COLO668 (cell line): ENCODE measurements at regions not wholly inside any gene's neighbourhood (a gene's known extent, or its start where the extent isn't known, plus 50 kb on each side); places are given as distances from the start of the nearest gene placed in this dataset.

ENCODE experiments used
- DNase-seq: peaks from one replicate; lab custom pipeline; 2025; ENCODE audit not compliant: unreplicated experiment; lab: John Stamatoyannopoulos, UW

DNA sequence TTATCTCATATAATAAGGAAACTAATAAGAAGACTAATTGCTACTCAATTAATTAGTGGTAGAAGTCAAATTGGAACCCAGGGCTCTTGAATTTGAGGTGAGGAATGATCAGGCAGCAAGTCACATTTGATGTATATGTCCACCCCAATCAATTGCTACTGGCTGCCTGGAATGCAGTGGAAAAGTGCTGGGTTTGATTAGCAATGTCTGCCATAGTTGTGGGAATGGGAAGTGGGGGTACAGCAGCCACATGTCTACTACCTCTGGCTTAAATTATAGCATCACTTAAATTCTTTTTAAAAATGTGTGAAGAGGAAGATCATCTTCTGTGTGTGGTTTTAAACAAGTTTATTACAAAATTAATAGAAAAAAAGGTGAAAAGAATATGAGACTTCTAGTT is 50.8 kb upstream of the NAV2 start:
- no peak for DNase-seq

DNA sequence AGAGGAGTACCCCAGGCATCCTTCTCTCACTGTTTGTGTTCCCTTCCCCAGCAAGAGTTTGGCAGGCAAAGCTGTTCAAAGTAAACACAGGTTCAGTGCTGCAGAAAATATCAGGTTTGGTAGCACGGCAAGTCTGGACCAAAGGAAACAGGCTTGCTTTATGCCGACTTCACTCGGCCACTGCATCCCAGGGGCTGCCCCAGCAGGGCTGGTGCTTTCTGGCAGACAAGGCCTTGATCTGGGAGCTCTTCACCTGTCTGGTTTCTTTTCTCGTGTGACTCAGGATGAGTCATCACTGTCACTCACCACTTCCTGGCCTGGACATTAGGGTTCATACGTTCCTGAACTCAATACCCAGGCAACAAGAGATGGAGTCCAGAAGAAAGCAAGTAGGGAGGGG is 52.6 kb upstream of the NAV2 start:
- DNase-seq, result peak; percentile 78

DNA sequence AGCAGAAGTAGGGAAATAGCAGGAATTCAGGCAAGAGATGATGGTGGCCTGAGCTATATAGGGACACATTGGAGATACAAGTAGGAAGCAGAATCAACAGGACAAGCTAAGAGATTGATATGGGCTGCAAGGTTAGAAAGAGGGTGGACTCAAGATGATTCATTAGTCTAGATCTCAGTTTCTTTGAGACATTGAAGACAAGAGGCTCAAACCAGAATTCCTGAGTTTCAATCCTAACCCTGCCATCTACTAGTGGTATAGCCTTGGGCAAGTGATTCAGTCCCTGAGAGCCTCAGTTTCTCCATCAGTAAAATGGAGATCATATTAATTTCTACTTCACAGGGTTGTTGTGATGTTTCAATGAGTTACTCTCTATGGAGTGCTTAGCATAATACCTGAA is 53.1 kb upstream of the NAV2 start:
- no peak for DNase-seq

DNA sequence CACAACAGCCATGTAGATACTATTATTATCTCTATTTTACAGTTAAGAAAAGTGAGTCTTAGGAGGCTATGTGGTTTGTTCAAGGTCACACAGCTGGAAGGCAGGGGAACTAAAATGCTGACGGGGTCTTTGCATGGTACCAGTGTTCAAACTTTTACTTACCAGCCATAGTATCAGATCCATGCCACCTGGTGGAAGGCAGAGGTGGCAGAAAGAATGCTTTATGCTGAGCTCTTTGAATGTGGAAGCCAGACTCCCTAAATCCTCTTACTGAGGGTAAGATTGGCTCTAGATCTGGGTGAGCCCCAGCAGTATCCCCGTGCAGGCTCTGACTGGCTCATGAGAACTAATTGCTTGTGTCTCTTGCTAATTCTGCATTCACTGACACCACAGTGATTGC is 54.3 kb upstream of the NAV2 start:
- DNase-seq, result no peak

DNA sequence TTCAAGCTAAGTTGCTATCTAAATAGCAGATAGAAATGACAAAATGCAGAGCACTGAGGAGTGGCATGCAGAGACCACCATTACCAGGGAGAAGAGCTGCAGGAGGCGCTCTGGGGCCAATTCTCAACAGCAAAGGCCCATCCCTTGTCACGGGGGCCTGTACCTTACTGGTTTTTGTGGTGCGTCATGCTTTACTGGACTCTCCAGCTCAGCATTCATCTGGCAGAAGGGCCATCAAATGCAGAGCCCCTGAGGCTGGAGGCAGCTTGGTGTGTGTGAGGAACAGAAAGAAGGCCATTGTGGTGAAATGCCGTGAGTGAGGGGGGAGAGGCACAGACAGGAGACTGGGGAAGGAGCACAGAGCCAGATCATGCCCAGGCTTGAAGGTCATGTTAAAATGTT is 56.5 kb upstream of the NAV2 start:
- DNase-seq, result no peak

DNA sequence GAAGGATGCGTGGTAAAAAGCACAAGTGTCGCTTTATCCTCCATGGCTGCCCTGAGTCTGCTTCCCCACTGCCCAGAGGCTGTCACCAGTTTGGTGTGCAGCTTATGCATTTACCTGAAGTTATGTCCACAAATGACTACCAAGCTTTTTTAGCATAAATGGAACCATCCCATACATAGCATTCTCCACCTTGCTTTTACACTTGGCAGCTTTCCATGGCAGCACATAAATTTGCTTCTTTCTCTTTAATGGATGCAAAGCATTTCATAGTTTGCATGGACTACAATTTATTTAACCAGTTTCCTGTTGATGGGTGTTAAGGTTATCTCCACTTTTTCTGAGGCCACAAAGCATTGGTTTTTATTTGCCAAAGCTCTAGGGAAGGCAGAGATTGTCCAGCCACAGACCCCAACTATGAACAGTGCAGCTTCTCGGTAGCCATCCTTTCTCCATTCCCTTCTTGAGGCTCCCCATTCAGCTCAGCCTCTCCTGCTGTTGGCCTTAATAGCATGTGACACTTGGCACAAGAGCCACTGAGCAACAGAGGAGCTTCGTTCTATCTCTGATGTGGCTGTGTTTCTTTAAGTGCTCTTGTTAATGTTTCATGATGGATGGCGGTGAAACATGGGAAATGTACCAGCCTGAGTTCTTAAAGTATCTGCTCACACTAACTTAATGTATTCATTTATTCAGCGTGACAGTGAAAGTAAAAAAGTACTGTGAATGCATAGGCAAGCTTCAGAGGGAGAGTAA is 59.8 kb upstream of the NAV2 start:
- DNase-seq, result no peak

DNA sequence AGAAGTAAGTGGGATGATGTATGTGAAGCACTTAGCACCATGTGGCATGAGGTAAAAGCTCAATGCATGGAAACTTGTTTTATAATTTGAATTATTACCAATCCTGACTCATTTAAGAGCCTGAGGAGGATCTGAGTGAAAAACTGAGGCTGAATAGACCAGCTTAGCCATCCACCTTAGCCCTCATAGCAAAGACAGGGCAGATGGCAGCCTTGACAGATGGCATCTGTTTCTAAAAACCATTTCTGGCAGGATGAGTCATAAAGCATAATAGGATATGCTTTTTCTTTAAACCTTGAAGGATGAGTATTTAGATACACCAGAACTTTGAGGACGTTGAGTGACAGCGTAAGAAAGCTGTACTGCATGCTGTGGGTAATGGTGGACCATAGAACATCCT is 61.0 kb upstream of the NAV2 start:
- no peak for DNase-seq

DNA sequence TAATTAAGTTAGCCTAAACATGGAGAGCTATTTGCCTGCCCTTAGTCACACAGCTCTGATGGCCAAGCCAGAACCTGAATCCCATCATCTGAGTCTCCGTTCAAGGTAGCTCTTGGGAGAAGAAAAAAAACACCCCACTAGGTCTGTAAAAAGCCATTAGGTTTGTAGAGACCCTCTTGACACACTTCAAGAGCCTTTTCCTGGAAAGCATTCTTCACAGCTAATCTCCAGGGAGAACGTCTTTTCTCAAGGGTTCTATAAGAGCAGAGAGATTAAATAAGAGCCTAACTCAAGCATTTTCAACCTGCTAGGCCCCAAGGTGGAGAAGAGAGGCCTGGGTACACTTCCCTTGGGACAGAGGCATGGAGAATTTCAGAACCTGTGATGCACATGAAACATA is 61.6 kb upstream of the NAV2 start:
- no peak for DNase-seq

DNA sequence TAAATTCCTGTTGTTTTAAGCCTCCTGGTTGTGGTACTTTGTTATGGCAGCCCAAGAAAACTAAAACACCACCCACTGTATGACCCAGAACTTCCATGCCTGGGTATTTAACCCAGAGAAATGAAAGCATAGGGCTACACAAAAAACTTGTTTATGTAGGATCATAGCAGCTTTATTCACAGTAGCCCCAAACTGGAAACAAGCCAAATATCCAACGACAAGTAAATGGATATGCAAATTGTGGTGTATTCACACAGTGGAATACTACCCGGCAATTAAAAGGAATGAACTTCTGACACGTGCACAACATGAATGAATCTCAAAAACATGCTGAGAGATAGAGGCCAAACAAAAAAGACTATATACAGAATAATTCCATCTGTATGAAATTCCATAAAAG is 62.2 kb upstream of the NAV2 start:
- no peak for DNase-seq

DNA sequence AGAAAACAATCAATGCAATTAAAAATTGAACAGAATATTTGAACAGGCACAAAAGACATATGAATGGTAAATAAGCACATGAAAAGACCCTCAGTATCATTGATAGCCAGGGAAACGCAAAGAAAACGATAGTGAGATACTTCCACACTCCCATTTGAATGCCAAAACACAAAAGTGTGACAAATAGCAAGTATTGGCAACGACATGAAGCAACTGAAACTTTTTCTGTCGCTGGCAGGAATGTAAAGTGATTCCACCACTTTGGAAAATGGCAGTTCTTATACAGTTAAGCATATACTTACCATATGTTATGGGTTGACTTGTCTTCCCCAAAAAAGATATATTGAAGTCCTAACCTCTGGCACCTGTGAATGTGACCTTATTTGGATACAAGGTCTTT is 62.9 kb upstream of the NAV2 start:
- no peak for DNase-seq

DNA sequence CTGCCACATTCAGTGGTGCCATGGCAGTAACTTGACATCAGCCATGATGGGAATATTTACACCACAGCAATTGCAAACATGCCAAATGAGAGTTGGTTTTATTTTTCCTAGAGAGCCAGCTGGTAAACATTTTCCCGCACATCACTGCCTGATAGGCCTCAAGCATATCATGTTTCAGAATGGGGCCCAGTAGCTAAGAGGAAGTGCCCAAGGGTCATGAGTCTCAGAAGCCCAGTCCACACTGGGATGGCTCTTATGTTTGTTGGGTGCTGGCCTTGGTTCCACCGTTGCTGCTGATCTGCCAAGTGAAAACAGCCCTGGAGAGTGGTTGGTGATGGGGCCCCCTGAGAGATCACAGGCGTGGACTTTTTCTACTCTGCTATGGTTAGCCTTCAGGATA is 64.3 kb upstream of the NAV2 start:
- DNase-seq, result peak; percentile 23

DNA sequence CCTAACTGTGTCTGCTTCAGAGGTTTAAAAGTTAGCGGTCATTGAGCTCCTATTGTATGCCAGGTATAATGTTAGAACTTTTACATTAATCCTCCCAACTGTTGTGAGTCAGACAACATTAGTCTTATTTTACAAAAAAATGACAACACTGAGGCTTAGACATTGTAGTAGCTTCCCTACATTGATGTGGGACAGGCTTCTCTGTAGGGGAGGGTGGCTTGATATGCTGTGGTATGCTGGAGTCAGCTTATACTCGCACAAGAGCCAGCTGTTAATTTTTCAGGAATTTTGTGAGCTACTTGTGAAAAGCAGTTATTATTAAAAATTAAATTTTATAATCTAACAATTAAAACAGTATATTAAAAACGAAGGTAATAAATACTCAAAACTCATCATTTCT is 64.8 kb upstream of the NAV2 start:
- no peak for DNase-seq

DNA sequence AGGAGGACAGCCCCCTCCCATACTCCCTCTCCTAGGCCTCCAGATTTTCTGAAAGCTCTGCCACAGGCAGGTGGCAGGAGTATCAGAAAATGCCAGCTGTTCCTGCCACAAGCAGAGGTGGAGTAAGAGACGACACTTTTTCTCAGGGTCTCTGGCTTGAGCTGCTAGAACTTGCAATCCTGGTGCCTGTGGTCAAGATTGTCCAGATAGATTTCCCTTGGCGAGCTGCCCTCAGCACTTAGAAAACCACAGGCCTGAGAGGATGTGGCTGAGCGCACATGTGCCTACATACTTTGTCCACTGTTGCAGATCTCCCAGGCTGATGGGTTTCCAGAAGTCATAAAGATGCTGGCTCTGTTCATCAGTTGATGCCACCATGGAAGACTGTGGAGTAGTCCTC is 65.7 kb upstream of the NAV2 start:
- no peak for DNase-seq

DNA sequence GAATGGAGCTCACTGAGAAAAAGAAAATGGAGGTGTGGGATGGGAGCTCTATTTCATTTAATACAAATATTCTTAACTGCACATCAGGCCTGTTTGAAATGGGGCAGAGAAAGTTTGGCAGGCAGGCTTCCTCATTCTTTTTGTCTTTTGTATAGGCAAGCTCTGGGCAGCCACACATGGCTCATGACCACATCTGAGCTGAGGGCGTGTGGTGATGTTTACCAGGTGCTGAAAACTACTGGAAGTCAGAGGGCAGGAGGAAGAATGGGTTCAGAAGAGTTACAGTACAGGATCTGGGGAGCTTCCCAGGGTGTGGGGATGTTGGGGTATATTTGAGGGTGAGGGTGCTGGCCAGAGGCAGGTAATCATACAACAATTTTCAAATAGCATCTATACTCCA is 66.3 kb upstream of the NAV2 start:
- DNase-seq, result no peak

DNA sequence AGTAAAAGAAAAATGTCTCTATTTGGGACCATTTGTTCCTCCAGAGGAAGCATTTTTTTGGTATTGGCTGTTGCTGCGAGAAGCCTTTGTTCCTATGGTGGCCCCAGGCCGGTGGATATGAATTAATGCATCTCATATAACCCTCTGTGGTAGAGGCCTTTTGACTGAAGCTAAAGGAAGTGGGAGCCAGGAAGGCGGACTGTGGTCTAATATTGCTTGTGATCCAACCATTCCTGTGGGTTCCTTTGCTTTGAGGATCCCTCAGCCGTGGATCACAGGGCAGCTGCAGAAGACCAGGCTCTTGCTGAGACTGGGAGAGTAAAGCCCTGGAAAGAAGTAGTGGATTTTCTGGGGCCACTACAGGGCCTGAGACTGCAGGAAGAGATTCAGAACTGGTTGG is 68.3 kb upstream of the NAV2 start:
- DNase-seq, result no peak

DNA sequence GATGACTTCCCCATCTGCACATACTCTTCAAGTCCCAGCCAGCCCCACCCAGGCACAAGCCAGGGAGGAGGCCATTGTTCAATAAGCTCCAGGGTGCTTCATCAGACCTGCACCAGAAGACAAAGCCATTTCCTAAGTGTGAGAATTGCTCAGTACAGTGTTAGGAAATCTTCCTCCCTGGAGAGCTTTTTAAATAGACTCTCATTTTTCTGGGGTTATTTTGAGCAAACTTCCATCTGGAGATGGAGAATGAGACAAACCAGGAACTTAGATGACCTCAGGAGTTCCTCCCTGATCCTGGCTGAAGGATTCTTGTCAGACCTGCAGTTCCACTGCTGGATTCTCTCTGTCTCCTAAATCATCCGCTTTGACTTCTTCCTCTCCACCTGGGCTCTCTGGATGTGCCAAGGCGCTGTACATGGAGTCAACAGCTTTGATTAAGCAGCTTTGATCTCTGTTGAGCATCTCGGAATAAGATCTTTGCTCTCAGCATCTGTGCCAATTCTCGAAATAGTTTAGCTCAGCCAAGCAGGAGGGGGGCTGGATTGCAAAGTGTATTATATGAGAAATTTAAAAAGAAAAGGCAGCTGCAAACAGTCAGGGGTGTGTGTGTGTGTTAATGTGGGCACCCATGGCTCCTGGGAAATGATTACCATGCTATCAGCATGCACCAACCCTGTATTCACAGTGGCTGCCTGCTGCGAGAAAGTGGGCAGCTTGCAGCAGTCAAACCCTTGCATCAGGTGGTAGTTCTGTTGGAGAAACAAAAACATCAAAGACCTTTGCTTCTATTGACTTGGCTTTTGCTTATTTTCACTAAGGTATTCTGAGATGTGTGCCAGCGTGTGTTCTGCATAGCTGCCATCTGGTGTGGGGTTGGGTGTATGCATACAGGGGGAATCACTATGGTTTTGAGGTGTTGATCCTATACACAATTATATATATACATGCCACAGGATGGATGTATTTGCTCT is 70.2 kb upstream of the NAV2 start:
- no peak for DNase-seq

DNA sequence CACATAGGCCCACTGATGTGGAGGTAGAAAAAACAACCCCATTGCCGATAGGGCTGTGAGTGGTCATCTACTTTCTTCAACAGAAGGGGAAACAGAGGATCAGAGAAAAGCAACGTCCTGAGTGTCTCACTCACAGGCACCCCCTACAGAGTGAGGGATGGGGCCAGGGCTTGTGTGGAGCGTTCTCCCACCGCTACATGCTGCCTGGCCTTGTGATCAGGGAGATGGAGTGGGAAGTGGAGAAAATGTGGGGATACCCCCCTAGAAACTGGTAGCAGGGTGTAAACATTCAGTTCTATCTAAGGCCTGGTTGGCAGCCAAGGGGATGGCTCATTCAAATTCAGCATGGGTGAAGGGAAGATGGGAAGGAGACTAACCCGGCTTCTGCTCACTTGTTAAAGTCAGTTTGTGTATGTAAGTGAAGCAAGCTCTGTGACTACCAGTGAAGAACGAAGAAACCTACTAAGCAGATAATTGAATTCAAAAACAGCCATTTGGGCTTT is 73.0 kb upstream of the NAV2 start:
- DNase-seq, result no peak

DNA sequence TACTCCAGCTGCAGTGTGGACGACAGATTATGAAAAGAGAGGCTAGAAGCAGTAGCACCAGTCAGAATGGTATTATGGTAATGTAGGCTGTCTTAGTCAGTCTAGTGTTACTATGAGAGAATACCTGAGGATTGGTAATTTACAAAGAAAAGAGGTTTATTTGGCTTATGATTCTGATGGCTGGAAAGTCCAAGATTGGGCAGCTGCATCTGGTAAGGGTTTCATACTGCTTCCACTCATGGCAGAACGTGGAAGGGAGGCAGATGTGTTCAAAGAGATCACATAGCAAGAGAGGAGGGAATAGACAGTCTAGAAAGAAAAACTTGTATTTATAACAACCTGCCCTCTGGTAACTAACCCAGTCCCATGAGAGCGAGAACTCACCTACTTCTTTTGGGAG is 77.3 kb upstream of the NAV2 start:
- DNase-seq, result no peak

DNA sequence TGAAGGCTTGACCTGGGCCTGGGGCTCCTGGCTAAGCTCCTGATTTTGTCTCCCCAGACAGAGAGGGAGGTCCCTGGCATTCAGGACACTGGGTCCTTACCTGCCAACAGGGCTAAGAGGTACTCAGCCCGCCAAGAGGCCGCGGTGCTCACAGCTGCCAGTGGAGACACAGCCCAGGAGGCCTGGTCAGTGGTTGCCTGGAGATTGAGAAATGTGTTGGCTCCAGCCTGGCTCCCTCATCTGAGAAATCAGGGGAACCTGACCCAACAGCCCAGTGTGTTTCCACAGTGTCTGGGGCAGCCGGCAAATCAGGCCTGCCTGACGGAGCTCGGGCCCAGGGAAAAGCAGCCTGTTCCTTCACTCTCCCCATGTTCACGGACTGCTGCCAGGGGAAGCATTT is 79.4 kb upstream of the NAV2 start:
- DNase-seq, result no peak

DNA sequence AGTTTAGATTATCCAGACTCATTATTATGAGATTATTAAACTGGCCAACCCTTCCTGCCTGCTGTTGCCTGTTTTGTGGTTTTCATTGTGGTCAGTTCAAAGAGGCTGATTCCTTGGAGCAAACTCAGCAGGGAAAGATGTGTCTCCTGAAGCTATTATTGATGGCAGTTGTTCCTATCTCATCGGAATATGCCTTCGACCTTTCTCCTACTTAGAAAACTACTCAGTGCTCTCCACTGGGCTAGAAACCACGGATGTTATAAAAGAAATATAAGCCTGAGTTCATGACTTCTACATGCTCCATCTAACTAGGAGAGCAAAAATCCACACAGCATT is 80.2 kb upstream of the NAV2 start:
- DNase-seq, result no peak

DNA sequence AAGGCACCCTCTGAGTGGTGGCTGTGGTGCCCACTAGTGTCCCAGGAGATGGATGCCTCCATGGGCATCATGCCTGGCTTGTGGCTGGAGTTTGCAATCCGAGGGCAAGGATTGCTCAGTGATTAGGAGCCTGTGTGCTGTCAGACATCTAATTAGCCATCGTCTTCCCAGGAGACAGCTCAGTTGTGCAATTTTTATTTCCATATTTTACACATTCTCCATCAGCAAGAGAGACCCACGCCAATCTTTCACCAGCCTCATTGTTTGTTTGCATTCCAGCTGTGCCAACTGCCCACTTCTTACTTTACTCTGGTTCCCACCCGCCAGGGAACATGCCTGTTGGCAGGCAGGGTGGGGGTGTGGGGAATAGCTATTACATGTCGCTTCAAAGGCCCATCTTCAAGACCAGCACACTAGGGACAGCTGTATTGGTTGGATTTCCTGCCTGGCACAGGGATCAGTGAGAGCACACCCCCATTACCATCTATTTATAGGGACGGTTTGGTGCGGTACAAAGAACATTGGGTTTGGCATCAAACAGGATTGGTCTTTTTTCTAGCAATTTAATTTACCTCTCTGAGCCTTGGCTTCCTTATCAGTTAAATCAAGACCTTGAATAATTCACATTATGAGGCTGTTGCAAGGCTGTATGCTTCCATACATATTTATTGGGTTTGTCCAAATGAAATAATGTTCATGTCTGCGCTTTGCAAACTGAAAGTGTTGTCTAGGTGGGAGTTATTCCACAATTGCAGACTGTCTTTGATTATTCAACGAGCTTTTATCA is 80.7 kb upstream of the NAV2 start:
- DNase-seq, result no peak

DNA sequence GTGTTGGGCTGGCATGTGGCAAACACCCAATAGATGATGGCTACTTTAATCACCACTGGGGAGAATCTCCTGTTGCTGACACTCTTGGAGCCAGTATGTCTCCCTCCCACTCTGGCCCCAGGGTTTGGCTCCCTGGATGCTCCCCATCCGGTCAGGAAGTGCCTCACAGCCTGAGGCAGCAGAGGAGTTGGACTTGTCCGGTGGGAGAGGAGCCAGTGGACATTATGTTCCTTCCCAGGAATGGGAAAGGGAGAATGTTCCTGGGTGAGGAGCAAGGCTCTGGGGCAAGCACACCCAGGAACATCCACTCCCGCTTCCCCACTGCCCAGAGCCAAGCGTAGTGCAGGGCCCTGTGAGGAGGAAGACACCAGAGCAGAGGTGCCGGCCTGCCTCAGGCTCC is 84.6 kb upstream of the NAV2 start:
- DNase-seq, result no peak
